ENCODE measurements at regions not wholly inside any gene's neighbourhood (a gene's known extent, or its start where the extent isn't known, plus 50 kb on each side); places are given as distances from the start of the nearest gene placed in this dataset.
"Not testable (repeated sequence)": the region's sequence is repeated elsewhere in the genome, so short reads cannot be mapped to it uniquely, and the experiment has no call there.

GRCh38 chr7:91431601-91432000 lies 167.4 kb downstream of the FZD1 start:
- DNase-seq, result no peak
- in situ Hi-C loops (cut with HindIII; ENCODE audit: low pct_ligation_motif_present, low pct_unique_long_range_greater_than_20kb, low sequenced_read_pairs), result no loop called here

GRCh38 chr7:91434836-91435235 lies 170.6 kb downstream of the FZD1 start:
- in situ Hi-C loops (cut with HindIII; ENCODE audit: low pct_ligation_motif_present, low pct_unique_long_range_greater_than_20kb, low sequenced_read_pairs), result no loop called here

GRCh38 chr7:91435381-91436059 lies 171.3 kb downstream of the FZD1 start:
- no peak for DNase-seq
- in situ Hi-C loops (cut with HindIII; ENCODE audit: low pct_ligation_motif_present, low pct_unique_long_range_greater_than_20kb, low sequenced_read_pairs), result no loop called here

More at GRCh38 chr7:91434836-91435235, 170.6 kb downstream of the FZD1 start:
- no peak for DNase-seq

GRCh38 chr7:91436655-91437054 lies 172.4 kb downstream of the FZD1 start:
- DNase-seq, result no peak
- in situ Hi-C loops (cut with HindIII; ENCODE audit: low pct_ligation_motif_present, low pct_unique_long_range_greater_than_20kb, low sequenced_read_pairs), result no loop called here

GRCh38 chr7:91440198-91440597 lies 176.0 kb downstream of the FZD1 start:
- DNase-seq; in situ Hi-C loops (cut with HindIII; ENCODE audit: low pct_ligation_motif_present, low pct_unique_long_range_greater_than_20kb, low sequenced_read_pairs): not testable (repeated sequence)

- in situ Hi-C loops (cut with HindIII; ENCODE audit: low pct_ligation_motif_present, low pct_unique_long_range_greater_than_20kb, low sequenced_read_pairs), result no loop called here
- no peak for DNase-seq
Observed at GRCh38 chr7:91443862-91444261, 179.6 kb downstream of the FZD1 start.

GRCh38 chr7:91446819-91447218 lies 182.6 kb downstream of the FZD1 start:
- in situ Hi-C loops (cut with HindIII; ENCODE audit: low pct_ligation_motif_present, low pct_unique_long_range_greater_than_20kb, low sequenced_read_pairs), result no loop called here
- DNase-seq, result no peak

- no peak for DNase-seq
- in situ Hi-C loops (cut with HindIII; ENCODE audit: low pct_ligation_motif_present, low pct_unique_long_range_greater_than_20kb, low sequenced_read_pairs), result no loop called here
Observed at GRCh38 chr7:91455411-91455810, 191.2 kb downstream of the FZD1 start.

GRCh38 chr7:91457208-91457607 lies 193.0 kb downstream of the FZD1 start:
- DNase-seq, result no peak
- in situ Hi-C loops (cut with HindIII; ENCODE audit: low pct_ligation_motif_present, low pct_unique_long_range_greater_than_20kb, low sequenced_read_pairs), result no loop called here

GRCh38 chr7:91459539-91459938 lies 195.3 kb downstream of the FZD1 start:
- in situ Hi-C loops (cut with HindIII; ENCODE audit: low pct_ligation_motif_present, low pct_unique_long_range_greater_than_20kb, low sequenced_read_pairs), result no loop called here
- no peak for DNase-seq

GRCh38 chr7:91462316-91462715 lies 198.1 kb downstream of the FZD1 start:
- no peak for DNase-seq
- in situ Hi-C loops (cut with HindIII; ENCODE audit: low pct_ligation_motif_present, low pct_unique_long_range_greater_than_20kb, low sequenced_read_pairs), result no loop called here

GRCh38 chr7:91463330-91463729 lies 199.1 kb downstream of the FZD1 start:
- DNase-seq, result no peak
- in situ Hi-C loops (cut with HindIII; ENCODE audit: low pct_ligation_motif_present, low pct_unique_long_range_greater_than_20kb, low sequenced_read_pairs), result no loop called here

- no peak for DNase-seq
- in situ Hi-C loops (cut with HindIII; ENCODE audit: low pct_ligation_motif_present, low pct_unique_long_range_greater_than_20kb, low sequenced_read_pairs), result no loop called here
Observed at GRCh38 chr7:91465595-91466061, 201.4 kb downstream of the FZD1 start.

GRCh38 chr7:91468256-91468655 lies 204.0 kb downstream of the FZD1 start:
- no peak for DNase-seq
- in situ Hi-C loops (cut with HindIII; ENCODE audit: low pct_ligation_motif_present, low pct_unique_long_range_greater_than_20kb, low sequenced_read_pairs), result no loop called here

GRCh38 chr7:91473619-91474018 lies 209.4 kb downstream of the FZD1 start:
- no peak for DNase-seq
- in situ Hi-C loops (cut with HindIII; ENCODE audit: low pct_ligation_motif_present, low pct_unique_long_range_greater_than_20kb, low sequenced_read_pairs), result no loop called here

GRCh38 chr7:91474074-91474473 lies 209.8 kb downstream of the FZD1 start:
- no peak for DNase-seq
- in situ Hi-C loops (cut with HindIII; ENCODE audit: low pct_ligation_motif_present, low pct_unique_long_range_greater_than_20kb, low sequenced_read_pairs), result no loop called here

- in situ Hi-C loops (cut with HindIII; ENCODE audit: low pct_ligation_motif_present, low pct_unique_long_range_greater_than_20kb, low sequenced_read_pairs); DNase-seq: not testable (repeated sequence)
Observed at GRCh38 chr7:91480470-91480869, 216.2 kb downstream of the FZD1 start.

GRCh38 chr7:91491868-91492267 lies 227.6 kb downstream of the FZD1 start:
- DNase-seq, result no peak

GRCh38 chr7:91492317-91492716 lies 228.1 kb downstream of the FZD1 start:
- in situ Hi-C loops (cut with HindIII; ENCODE audit: low pct_ligation_motif_present, low pct_unique_long_range_greater_than_20kb, low sequenced_read_pairs), result no loop called here

More at GRCh38 chr7:91491868-91492267, 227.6 kb downstream of the FZD1 start:
- in situ Hi-C loops (cut with HindIII; ENCODE audit: low pct_ligation_motif_present, low pct_unique_long_range_greater_than_20kb, low sequenced_read_pairs), result no loop called here

GRCh38 chr7:91492773-91493172 lies 228.5 kb downstream of the FZD1 start:
- DNase-seq, result no peak

More at GRCh38 chr7:91492317-91492716, 228.1 kb downstream of the FZD1 start:
- DNase-seq, result no peak

More at GRCh38 chr7:91492773-91493172, 228.5 kb downstream of the FZD1 start:
- in situ Hi-C loops (cut with HindIII; ENCODE audit: low pct_ligation_motif_present, low pct_unique_long_range_greater_than_20kb, low sequenced_read_pairs), result no loop called here
